ENCODE measurements at regions not wholly inside any gene's neighbourhood (a gene's known extent, or its start where the extent isn't known, plus 50 kb on each side); places are given as distances from the start of the nearest gene placed in this dataset.

DNA sequence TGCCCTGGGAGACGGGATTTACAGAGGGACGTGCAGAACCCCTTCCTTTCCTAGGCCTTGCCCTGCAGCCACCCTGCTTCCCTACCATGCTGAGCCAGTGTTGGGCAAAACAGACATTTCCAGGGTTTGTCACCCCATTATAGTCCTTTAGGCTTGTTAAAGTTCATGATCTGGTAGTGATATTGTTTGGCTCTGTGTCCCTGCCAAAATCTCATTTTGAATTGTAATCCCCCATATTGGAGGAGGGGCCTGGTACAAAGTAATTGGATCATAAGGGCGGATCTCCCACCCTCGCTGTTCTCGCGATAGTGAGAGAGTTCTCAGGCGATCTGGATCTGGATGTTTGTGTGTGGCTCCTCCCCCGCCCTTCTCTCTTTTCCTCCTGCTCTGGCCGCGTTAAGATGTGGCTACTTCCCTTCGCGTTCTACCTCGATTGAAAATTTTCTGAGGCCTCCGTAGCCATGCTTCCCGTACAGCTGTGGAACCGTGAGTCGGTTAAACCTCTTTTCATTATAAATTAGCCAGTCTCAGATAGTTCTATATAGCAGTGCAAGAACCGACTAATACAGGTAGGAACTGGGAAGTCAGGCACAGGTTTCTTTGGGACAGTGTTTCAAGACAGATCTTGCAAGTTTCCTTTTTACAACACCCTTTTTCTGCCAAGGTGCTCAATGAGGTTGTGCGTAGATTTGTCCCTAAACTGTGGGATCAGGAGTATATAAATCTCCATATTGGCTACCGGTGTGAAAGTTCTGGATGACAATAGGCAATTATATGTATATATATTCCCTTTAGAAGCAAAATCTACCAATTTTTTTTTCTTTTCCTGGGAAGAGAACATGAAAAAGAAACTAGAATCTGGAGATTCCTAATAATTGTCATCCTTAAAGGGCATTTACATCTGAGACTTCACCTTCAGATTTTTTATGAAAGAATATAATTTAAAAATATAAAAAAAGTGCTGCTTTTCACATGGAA is 152.1 kb downstream of the SAMD5 start:
- ChIA-PET POLR2A (no interaction called here), CTCF (no interaction called here)
- ATAC-seq (no peak), FAIRE-seq (no peak), DNase-seq (ENCODE audit: low read depth in 1 of 2, low spot score in 1 of 2) (no peak)
- H3K4me2 ChIP-seq = no peak overlapping the region
- no peak overlapping the region for H3K27ac ChIP-seq
- H3K9me3 ChIP-seq = no peaks in the 10 kb centered on the region
- TF ChIP-seq RAD21 (conservative IDR thresholded peaks at IDR 0.05 in 1 of 2, IDR thresholded peaks at IDR 0.05 in 1 of 2) (no peak), SREBF2 (IDR thresholded peaks at IDR 0.05) (no peak), JUNB (IDR thresholded peaks at IDR 0.05) (no peak), FOSL2 (IDR thresholded peaks at IDR 0.05) (no peak), FOSL2 (CRISPR knock-in tag; IDR thresholded peaks at IDR 0.05) (no peak), RFX5 (IDR thresholded peaks at IDR 0.05) (no peak), ZC3H11A (IDR thresholded peaks at IDR 0.05) (no peak), ZNF302 (CRISPR knock-in tag; IDR thresholded peaks at IDR 0.05) (no peak)
- TF ChIP-seq, protein P1, sequence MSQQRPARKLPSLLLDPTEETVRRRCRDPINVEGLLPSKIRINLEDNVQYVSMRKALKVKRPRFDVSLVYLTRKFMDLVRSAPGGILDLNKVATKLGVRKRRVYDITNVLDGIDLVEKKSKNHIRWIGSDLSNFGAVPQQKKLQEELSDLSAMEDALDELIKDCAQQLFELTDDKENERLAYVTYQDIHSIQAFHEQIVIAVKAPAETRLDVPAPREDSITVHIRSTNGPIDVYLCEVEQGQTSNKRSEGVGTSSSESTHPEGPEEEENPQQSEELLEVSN (IDR thresholded peaks at IDR 0.05; ENCODE audit: borderline replicate concordance, low read depth) = no peak
- TF ChIP-seq, protein P2, sequence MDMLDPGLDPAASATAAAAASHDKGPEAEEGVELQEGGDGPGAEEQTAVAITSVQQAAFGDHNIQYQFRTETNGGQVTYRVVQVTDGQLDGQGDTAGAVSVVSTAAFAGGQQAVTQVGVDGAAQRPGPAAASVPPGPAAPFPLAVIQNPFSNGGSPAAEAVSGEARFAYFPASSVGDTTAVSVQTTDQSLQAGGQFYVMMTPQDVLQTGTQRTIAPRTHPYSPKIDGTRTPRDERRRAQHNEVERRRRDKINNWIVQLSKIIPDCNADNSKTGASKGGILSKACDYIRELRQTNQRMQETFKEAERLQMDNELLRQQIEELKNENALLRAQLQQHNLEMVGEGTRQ (IDR thresholded peaks at IDR 0.05) = no peak
- TF ChIP-seq, protein P3, sequence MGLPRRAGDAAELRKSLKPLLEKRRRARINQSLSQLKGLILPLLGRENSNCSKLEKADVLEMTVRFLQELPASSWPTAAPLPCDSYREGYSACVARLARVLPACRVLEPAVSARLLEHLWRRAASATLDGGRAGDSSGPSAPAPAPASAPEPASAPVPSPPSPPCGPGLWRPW (IDR thresholded peaks at IDR 0.05) = no peak
- TF ChIP-seq, protein P4, sequence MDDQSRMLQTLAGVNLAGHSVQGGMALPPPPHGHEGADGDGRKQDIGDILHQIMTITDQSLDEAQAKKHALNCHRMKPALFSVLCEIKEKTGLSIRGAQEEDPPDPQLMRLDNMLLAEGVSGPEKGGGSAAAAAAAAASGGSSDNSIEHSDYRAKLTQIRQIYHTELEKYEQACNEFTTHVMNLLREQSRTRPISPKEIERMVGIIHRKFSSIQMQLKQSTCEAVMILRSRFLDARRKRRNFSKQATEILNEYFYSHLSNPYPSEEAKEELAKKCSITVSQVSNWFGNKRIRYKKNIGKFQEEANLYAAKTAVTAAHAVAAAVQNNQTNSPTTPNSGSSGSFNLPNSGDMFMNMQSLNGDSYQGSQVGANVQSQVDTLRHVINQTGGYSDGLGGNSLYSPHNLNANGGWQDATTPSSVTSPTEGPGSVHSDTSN (IDR thresholded peaks at IDR 0.05) = no peak
- TF ChIP-seq, protein P5, sequence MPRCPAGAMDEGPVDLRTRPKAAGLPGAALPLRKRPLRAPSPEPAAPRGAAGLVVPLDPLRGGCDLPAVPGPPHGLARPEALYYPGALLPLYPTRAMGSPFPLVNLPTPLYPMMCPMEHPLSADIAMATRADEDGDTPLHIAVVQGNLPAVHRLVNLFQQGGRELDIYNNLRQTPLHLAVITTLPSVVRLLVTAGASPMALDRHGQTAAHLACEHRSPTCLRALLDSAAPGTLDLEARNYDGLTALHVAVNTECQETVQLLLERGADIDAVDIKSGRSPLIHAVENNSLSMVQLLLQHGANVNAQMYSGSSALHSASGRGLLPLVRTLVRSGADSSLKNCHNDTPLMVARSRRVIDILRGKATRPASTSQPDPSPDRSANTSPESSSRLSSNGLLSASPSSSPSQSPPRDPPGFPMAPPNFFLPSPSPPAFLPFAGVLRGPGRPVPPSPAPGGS (IDR thresholded peaks at IDR 0.05) = no peak
- 80% methylated on average over 20 of the region's 20 CpGs for WGBS (ENCODE audit: missing lambda C conversion rate)
- H3K4me3 ChIP-seq = no peak overlapping the region
- H3K4me1 ChIP-seq = no peaks in the 10 kb centered on the region

DNA sequence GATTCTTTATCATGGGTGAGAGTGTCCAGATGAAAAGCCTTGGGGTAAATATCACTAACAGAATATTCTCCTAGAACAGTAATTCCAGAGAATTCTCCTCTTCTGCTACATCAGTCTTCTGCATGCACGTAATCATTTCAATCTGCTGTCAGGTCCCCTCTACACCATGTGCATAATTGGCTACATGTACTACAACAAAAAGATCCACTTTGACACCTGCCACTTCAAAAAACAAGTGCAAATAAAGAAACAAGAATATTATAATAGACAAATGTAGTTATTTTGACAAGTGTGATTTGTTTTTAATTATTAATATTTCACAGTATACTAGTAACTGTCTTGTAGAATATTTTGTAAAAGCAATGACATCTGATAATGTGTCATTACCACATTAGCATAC is 154.2 kb downstream of the SAMD5 start:
- ATAC-seq (no peak), DNase-seq (ENCODE audit: low read depth in 1 of 2, low spot score in 1 of 2) (no peak), FAIRE-seq (no peak)
- Histone ChIP-seq H3K9me3 (no peaks in the 10 kb centered on the region), H3K27ac (no peak overlapping the region), H3K4me2 (no peak overlapping the region), H3K4me3 (no peak overlapping the region), H3K4me1 (no peaks in the 10 kb centered on the region)
- POLR2A ChIA-PET = no interaction called here
- 69% methylated on average over 1 of the region's 1 CpG for WGBS (ENCODE audit: missing lambda C conversion rate)
- TF ChIP-seq CBX8 (IDR thresholded peaks at IDR 0.05) = no peak
- TF ChIP-seq CBX2 (IDR thresholded peaks at IDR 0.05; ENCODE audit: borderline replicate concordance, low read depth) = no peak
- no peak for TF ChIP-seq ZC3H11A (IDR thresholded peaks at IDR 0.05)
- TF ChIP-seq SMC3 (IDR thresholded peaks at IDR 0.05) = no peak
- TF ChIP-seq NPAS2 (CRISPR knock-in tag; IDR thresholded peaks at IDR 0.05; ENCODE audit: borderline replicate concordance) = no peak
- TF ChIP-seq MAZ (IDR thresholded peaks at IDR 0.05; ENCODE audit: borderline replicate concordance, low read depth, low read length) = no peak
- no peak for TF ChIP-seq FOXS1 (CRISPR knock-in tag; IDR thresholded peaks at IDR 0.05)
- no peak for TF ChIP-seq NFE2L2 (conservative IDR thresholded peaks at IDR 0.05; ENCODE audit: low read length)
- TF ChIP-seq EHF (CRISPR knock-in tag; IDR thresholded peaks at IDR 0.05) = no peak
- TF ChIP-seq HEYL (CRISPR knock-in tag; IDR thresholded peaks at IDR 0.05) = no peak
- TF ChIP-seq SREBF2 (IDR thresholded peaks at IDR 0.05) = no peak
- TF ChIP-seq, protein P4 (IDR thresholded peaks at IDR 0.05) = no peak
- CTCF ChIA-PET = no interaction called here
